DOHH2 (cell line): ENCODE measurements at regions not wholly inside any gene's neighbourhood (a gene's known extent, or its start where the extent isn't known, plus 50 kb on each side); places are given as distances from the start of the nearest gene placed in this dataset.

Source experiments
- H3F3A ChIP-seq: fragments of 200-600 bp; sonication (generic), shearing (Covaris generic); 2 replicates; pipeline ENCODE4 v1.6.0; 2016; ENCODE audit warnings: antibody characterized with exemption, mild to moderate bottlenecking; ENCODE audit not compliant: control insufficient read depth, insufficient read depth
- H3K27ac ChIP-seq: fragments of 200-600 bp; sonication (generic); 2 replicates; pipeline ENCODE4 v1.5.1; 2014; ENCODE audit warnings: low read depth, mild to moderate bottlenecking, low read length, moderate library complexity
- H3K27me3 ChIP-seq: fragments of 200-600 bp; sonication (generic); 2 replicates; pipeline ENCODE4 v1.6.1; 2014; ENCODE audit warnings: mild to moderate bottlenecking, low read length, mixed read lengths; ENCODE audit not compliant: control insufficient read depth
- H3K36me3 ChIP-seq: fragments of 200-600 bp; sonication (generic); 2 replicates; pipeline ENCODE4 v1.6.1; 2014; ENCODE audit warnings: mild to moderate bottlenecking, low read length, moderate library complexity, mixed read lengths; ENCODE audit not compliant: control insufficient read depth
- H3K4me1 ChIP-seq: fragments of 200-600 bp; sonication (generic); 2 replicates; pipeline ENCODE4 v1.6.1; 2014; ENCODE audit warnings: mild to moderate bottlenecking, low read length, mixed read lengths; ENCODE audit not compliant: control insufficient read depth
- H3K4me2 ChIP-seq: fragments of 200-600 bp; sonication (generic); 2 replicates; pipeline ENCODE4 v1.6.0; 2014; ENCODE audit warnings: mild to moderate bottlenecking, low read length, moderate library complexity
- H3K4me3 ChIP-seq: fragments of 200-600 bp; sonication (generic); 2 replicates; pipeline ENCODE4 v1.5.1; 2014; ENCODE audit warnings: mild to moderate bottlenecking, low read length, mixed read lengths
- H3K79me2 ChIP-seq: fragments of 200-600 bp; sonication (generic); 2 replicates; pipeline ENCODE4 v1.6.1; 2014; ENCODE audit warnings: mild to moderate bottlenecking, low read length, mixed read lengths; ENCODE audit not compliant: control insufficient read depth
- H3K9me2 ChIP-seq: fragments of 200-600 bp; sonication (generic); replicated peaks from 2 replicates; pipeline ENCODE4 v1.6.1; 2014; ENCODE audit warnings: mild to moderate bottlenecking, low read length, mixed read lengths; ENCODE audit not compliant: control insufficient read depth
- H3K9me3 ChIP-seq: fragments of 200-600 bp; sonication (generic); 2 replicates; pipeline ENCODE4 v1.6.1; 2014; ENCODE audit warnings: antibody characterized with exemption, low read length, mixed read lengths; ENCODE audit not compliant: control insufficient read depth, insufficient read depth
- H4K20me1 ChIP-seq: fragments of 200-600 bp; sonication (generic); 2 replicates; pipeline ENCODE4 v1.6.0; 2014; ENCODE audit warnings: low read depth, mild to moderate bottlenecking, antibody characterized with exemption, low read length, moderate library complexity; ENCODE audit not compliant: control insufficient read depth, insufficient read depth
- CTCF ChIP-seq: fragments of 200-600 bp; sonication (generic); IDR thresholded peaks from one replicate; pipeline ENCODE4 v1.5.1; 2014; ENCODE audit warnings: antibody characterized with exemption, mild to moderate bottlenecking, low read depth, low read length; ENCODE audit not compliant: poor library complexity, severe bottlenecking
- EZH2phosphoT487 ChIP-seq: fragments of 200-600 bp; sonication (generic); IDR thresholded peaks from 2 replicates; pipeline ENCODE4 v1.6.1; 2017; ENCODE audit warnings: borderline replicate concordance, mild to moderate bottlenecking, antibody characterized with exemption, low read length, moderate library complexity, mixed read lengths

GRCh38 chr18:61141691-61142090, 191.5 kb upstream of the CDH20 start:
- no peak overlapping the region for H3K27ac ChIP-seq
- no peaks in the 10 kb centered on the region for H3K9me3 ChIP-seq
- no peak overlapping the region for H3K4me2 ChIP-seq
- TF ChIP-seq EZH2phosphoT487 (no peak), CTCF (no peak)
- no peaks in the 10 kb centered on the region for H3F3A ChIP-seq
- no peaks in the 10 kb centered on the region for H3K36me3 ChIP-seq
- no peaks in the 10 kb centered on the region for H3K9me2 ChIP-seq
- no peaks in the 10 kb centered on the region for H3K27me3 ChIP-seq
- no peaks in the 10 kb centered on the region for H4K20me1 ChIP-seq
- H3K79me2 ChIP-seq = no peaks in the 10 kb centered on the region
- no peak overlapping the region for H3K4me3 ChIP-seq
- H3K4me1 ChIP-seq = no peaks in the 10 kb centered on the region

GRCh38 chr18:61148322-61148721, 184.9 kb upstream of the CDH20 start:
- no peaks in the 10 kb centered on the region for H3K4me1 ChIP-seq
- no peak overlapping the region for H3K4me2 ChIP-seq
- no peaks in the 10 kb centered on the region for H4K20me1 ChIP-seq
- H3K9me3 ChIP-seq = no peaks in the 10 kb centered on the region
- H3K36me3 ChIP-seq = no peaks in the 10 kb centered on the region
- no peak overlapping the region for H3K27ac ChIP-seq
- no peaks in the 10 kb centered on the region for H3K9me2 ChIP-seq
- no peak overlapping the region for H3K4me3 ChIP-seq
- no peaks in the 10 kb centered on the region for H3F3A ChIP-seq
- H3K27me3 ChIP-seq = no peaks in the 10 kb centered on the region
- H3K79me2 ChIP-seq = no peaks in the 10 kb centered on the region
- no peak for TF ChIP-seq CTCF
- no peak for TF ChIP-seq EZH2phosphoT487

GRCh38 chr18:61149786-61150185, 183.4 kb upstream of the CDH20 start:
- Histone ChIP-seq H3K36me3 (no peaks in the 10 kb centered on the region), H3K4me1 (no peaks in the 10 kb centered on the region), H3K4me3 (no peak overlapping the region), H3F3A (no peaks in the 10 kb centered on the region), H3K27ac (no peak overlapping the region), H3K27me3 (no peaks in the 10 kb centered on the region), H3K9me2 (no peaks in the 10 kb centered on the region), H4K20me1 (no peaks in the 10 kb centered on the region), H3K79me2 (no peaks in the 10 kb centered on the region), H3K9me3 (no peaks in the 10 kb centered on the region), H3K4me2 (no peak overlapping the region)
- TF ChIP-seq CTCF (no peak), EZH2phosphoT487 (no peak)

- no peaks in the 10 kb centered on the region for H3K79me2 ChIP-seq
- no peaks in the 10 kb centered on the region for H4K20me1 ChIP-seq
- H3K27ac ChIP-seq = no peak overlapping the region
- TF ChIP-seq EZH2phosphoT487 = no peak
- no peak for TF ChIP-seq CTCF
- H3F3A ChIP-seq = no peaks in the 10 kb centered on the region
- no peaks in the 10 kb centered on the region for H3K9me2 ChIP-seq
- H3K36me3 ChIP-seq = no peaks in the 10 kb centered on the region
- no peak overlapping the region for H3K4me2 ChIP-seq
- H3K4me1 ChIP-seq = no peaks in the 10 kb centered on the region
- no peak overlapping the region for H3K4me3 ChIP-seq
- H3K27me3 ChIP-seq = no peaks in the 10 kb centered on the region
- H3K9me3 ChIP-seq = no peaks in the 10 kb centered on the region
These were observed 179.7 kb upstream of the CDH20 start for GRCh38 chr18:61153571-61153970.
